Keratinocyte (primary cell): ENCODE measurements at regions not wholly inside any gene's neighbourhood (a gene's known extent, or its start where the extent isn't known, plus 50 kb on each side); places are given as distances from the start of the nearest gene placed in this dataset.
A peak's percentile ranks its signal among the peaks of the same experiment; 100 is the strongest.

ENCODE experiments used
- DNase-seq: peaks from one replicate; pipeline ENCODE4 v3.0.0-alpha.2; 2011; ENCODE audit warnings: low read depth, missing footprints, low spot score
- FAIRE-seq: peaks from 2 replicates; lab custom pipeline; 2011; peaks lifted over from hg19 to GRCh38; lab: Jason Lieb, UNC
- H2AFZ ChIP-seq: 2 replicates; pipeline ENCODE4 v1.6.0; 2012; ENCODE audit warnings: low read length, control low read depth, inconsistent platforms; ENCODE audit not compliant: control insufficient read depth
- H3K27ac ChIP-seq: 2 replicates; pipeline ENCODE4 v1.5.1; 2011; ENCODE audit warnings: low read length; ENCODE audit not compliant: control insufficient read depth, insufficient read depth
- H3K27me3 ChIP-seq: 3 replicates; pipeline ENCODE4 v1.6.0; 2011; ENCODE audit warnings: low read length; ENCODE audit not compliant: control insufficient read depth, insufficient read depth; ENCODE audit errors: extremely low read depth
- H3K36me3 ChIP-seq, 2 experiments: 2 replicates in 1 of 2; 3 replicates in 1 of 2; pipeline ENCODE4 v1.5.1; 2011; ENCODE audit warnings: low read length in 2 of 2, mild to moderate bottlenecking in 1 of 2; ENCODE audit not compliant: control insufficient read depth in 2 of 2, insufficient read depth in 2 of 2; ENCODE audit errors: extremely low read depth in 1 of 2
- H3K4me1 ChIP-seq: 3 replicates; pipeline ENCODE4 v1.5.1; 2011; ENCODE audit warnings: low read length; ENCODE audit not compliant: control insufficient read depth, insufficient read depth; ENCODE audit errors: extremely low read depth
- H3K4me2 ChIP-seq: 3 replicates; pipeline ENCODE4 v1.6.0; 2011; ENCODE audit warnings: low read depth, low read length; ENCODE audit not compliant: control insufficient read depth, insufficient read depth; ENCODE audit errors: extremely low read depth
- H3K4me3 ChIP-seq, 3 experiments: fragments of 200-600 bp in 1 of 3; sonication (generic) in 1 of 3; 2 replicates in 2 of 3; 3 replicates in 1 of 3; pipeline ENCODE4 v1.5.1; 2011 to 2016; ENCODE audit warnings: low read length in 3 of 3, mild to moderate bottlenecking in 3 of 3, control low read depth in 2 of 3, inconsistent platforms in 1 of 3, low read depth in 1 of 3, mixed read lengths in 1 of 3, mixed run types in 1 of 3, moderate library complexity in 1 of 3; ENCODE audit not compliant: control insufficient read depth in 2 of 3, insufficient read depth in 2 of 3; ENCODE audit errors: extremely low read depth in 1 of 3
- H3K79me2 ChIP-seq: 2 replicates; pipeline ENCODE4 v1.6.0; 2012; ENCODE audit warnings: low read length; ENCODE audit not compliant: control insufficient read depth, insufficient read depth
- H3K9ac ChIP-seq: 3 replicates; pipeline ENCODE4 v1.6.0; 2011; ENCODE audit warnings: low read length; ENCODE audit not compliant: control insufficient read depth, insufficient read depth; ENCODE audit errors: extremely low read depth
- H3K9me1 ChIP-seq: 3 replicates; pipeline ENCODE4 v1.6.0; 2011; ENCODE audit warnings: low read length; ENCODE audit not compliant: control insufficient read depth, insufficient read depth; ENCODE audit errors: extremely low read depth
- H3K9me3 ChIP-seq: 2 replicates; pipeline ENCODE4 v1.5.1; 2012; ENCODE audit warnings: low read depth, low read length; ENCODE audit not compliant: control insufficient read depth
- H4K20me1 ChIP-seq: 3 replicates; pipeline ENCODE4 v1.6.0; 2011; ENCODE audit warnings: low read length; ENCODE audit not compliant: control insufficient read depth, insufficient read depth; ENCODE audit errors: extremely low read depth
- EZH2 ChIP-seq: IDR thresholded peaks from one replicate; pipeline ENCODE4 v1.6.1; 2012; ENCODE audit warnings: inconsistent platforms, mild to moderate bottlenecking, low read length, moderate library complexity
- dilution Hi-C: fragments of 300-500 bp; cut with MboI; formaldehyde crosslinking; loops from one replicate; pipeline ENCODE4 v1.7.0; 2020; ENCODE audit warnings: low sequenced_read_pairs; ENCODE audit not compliant: extremely low pct_ligation_motif_present
- TF ChIP-seq, protein P1 (sequence below), 3 experiments: IDR thresholded peaks in 1 of 3; conservative IDR thresholded peaks in 1 of 3; optimal IDR thresholded peaks in 1 of 3; 2 replicates in 2 of 3; 3 replicates in 1 of 3; pipeline versions ENCODE3 to v1.5.1; 2011; ENCODE audit warnings: low read length in 3 of 3, mild to moderate bottlenecking in 3 of 3, moderate library complexity in 2 of 3, control low read depth in 1 of 3, inconsistent platforms in 1 of 3; ENCODE audit not compliant: insufficient read depth in 2 of 3; ENCODE audit errors: extremely low read depth in 1 of 3

DNA sequence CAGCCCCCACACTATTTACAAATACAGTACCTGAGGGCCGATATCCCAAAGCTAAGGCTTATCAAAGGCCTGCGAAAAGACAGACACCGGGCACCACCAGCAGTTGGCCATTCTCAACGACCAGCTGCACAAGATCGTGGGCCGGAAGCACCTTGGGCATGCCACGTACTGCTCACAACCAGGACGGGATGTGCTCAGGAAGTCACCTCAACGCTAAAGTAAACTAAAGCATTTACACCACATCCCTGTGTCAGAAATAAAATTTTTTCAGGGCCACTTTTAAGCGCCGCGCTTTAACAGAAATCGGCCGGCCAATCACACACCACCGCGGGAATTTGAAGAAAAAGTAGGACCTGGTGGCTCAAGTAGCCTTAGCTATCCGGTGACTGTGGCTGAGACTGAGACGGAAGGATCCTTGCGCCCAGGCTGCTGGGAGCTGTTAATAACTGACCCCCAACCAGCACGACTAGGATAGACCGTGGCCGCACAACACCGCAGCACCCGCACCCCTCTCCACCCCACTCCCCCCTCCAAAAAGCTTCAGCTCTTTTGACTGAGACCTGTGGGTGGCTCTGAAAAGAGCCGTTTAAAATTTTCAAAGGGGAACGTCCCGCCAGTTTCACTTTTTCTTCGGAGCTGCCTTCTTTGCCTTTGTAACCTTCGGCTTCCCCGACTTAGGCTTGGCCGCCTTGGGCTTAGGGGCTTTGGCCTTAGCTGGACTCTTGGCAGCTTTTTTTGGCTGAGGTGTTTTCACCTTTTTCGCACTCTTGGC is 131.2 kb upstream of the BTN3A2 start:
- TF ChIP-seq, protein P1, sequence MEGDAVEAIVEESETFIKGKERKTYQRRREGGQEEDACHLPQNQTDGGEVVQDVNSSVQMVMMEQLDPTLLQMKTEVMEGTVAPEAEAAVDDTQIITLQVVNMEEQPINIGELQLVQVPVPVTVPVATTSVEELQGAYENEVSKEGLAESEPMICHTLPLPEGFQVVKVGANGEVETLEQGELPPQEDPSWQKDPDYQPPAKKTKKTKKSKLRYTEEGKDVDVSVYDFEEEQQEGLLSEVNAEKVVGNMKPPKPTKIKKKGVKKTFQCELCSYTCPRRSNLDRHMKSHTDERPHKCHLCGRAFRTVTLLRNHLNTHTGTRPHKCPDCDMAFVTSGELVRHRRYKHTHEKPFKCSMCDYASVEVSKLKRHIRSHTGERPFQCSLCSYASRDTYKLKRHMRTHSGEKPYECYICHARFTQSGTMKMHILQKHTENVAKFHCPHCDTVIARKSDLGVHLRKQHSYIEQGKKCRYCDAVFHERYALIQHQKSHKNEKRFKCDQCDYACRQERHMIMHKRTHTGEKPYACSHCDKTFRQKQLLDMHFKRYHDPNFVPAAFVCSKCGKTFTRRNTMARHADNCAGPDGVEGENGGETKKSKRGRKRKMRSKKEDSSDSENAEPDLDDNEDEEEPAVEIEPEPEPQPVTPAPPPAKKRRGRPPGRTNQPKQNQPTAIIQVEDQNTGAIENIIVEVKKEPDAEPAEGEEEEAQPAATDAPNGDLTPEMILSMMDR (optimal IDR thresholded peaks at IDR 0.05 in 1 of 3, IDR thresholded peaks at IDR 0.05 in 1 of 3, conservative IDR thresholded peaks at IDR 0.05 in 1 of 3; ENCODE audit: extremely low read depth in 1 of 3, insufficient read depth in 2 of 3, low read length in 3 of 3): no peak
- TF ChIP-seq EZH2: no peak
- Histone ChIP-seq H3K9me1 (no peaks in the 10 kb centered on the region), H4K20me1 (no peaks in the 10 kb centered on the region), H3K9me3 (no peaks in the 10 kb centered on the region), H3K4me1 (peaks cover 17% of the 10 kb centered on the region), H3K9ac (peak overlapping the region; percentile 79), H2AFZ (peak overlapping the region; percentile 78), H3K4me3 (peak overlapping the region; percentile 25 to 73 (median 70)), H3K27ac (peak overlapping the region; percentile 83), H3K36me3 (no peaks in the 10 kb centered on the region), H3K79me2 (no peaks in the 10 kb centered on the region), H3K4me2 (peak overlapping the region; percentile 91), H3K27me3 (no peaks in the 10 kb centered on the region)
- no peak for FAIRE-seq
- dilution Hi-C loops: no loop called here
- DNase-seq: no peak

DNA sequence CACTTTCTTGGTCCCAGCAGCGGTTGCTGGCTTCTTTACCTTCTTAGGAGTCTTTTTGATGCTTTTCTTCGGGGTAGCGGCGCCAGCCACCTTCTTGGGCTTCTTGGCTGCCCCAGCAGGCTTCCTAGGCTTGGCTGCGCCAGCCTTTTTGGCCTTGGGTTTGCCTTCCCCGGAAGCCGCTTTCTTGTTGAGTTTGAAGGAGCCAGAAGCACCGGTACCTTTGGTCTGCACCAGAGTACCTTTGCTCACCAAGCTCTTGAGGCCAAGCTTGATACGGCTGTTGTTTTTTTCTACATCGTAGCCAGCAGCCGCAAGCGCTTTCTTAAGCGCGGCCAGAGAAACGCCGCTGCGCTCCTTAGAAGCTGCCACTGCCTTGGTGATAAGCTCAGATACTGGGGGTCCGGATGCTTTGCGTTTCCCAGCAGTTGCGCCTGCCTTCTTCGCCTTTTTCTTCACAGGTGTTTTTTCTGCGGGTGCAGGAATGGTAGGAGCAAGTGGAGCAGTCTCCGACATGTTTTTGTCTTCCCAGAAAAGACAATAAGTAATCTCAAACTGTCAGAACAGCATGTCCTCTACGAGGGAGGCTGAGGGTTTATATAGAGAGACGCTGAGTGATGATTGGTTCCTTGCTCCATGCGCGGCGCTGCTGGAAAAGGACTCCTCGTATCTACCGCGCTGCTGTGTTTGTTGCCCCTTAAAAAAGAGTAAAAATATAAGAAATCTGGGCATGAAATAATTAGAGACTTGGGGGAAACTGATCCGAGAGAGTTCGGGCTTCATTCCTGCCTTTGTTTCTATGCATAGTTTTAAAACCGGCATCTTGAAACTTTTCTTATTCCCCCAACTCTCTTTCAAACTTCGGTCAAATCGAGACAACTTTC is 130.3 kb upstream of the BTN3A2 start:
- Histone ChIP-seq H3K79me2 (no peaks in the 10 kb centered on the region), H3K4me2 (peak overlapping the region; percentile 91), H3K9me1 (no peaks in the 10 kb centered on the region), H4K20me1 (no peaks in the 10 kb centered on the region), H2AFZ (peak overlapping the region; percentile 82), H3K27me3 (no peaks in the 10 kb centered on the region), H3K4me1 (peaks cover 17% of the 10 kb centered on the region), H3K4me3 (peak overlapping the region; percentile 25 to 73 (median 70)), H3K27ac (peak overlapping the region; percentile 83), H3K9me3 (no peaks in the 10 kb centered on the region), H3K36me3 (no peaks in the 10 kb centered on the region), H3K9ac (peak overlapping the region; percentile 79)
- TF ChIP-seq, protein P1 (optimal IDR thresholded peaks at IDR 0.05 in 1 of 3, IDR thresholded peaks at IDR 0.05 in 1 of 3, conservative IDR thresholded peaks at IDR 0.05 in 1 of 3; ENCODE audit: extremely low read depth in 1 of 3, insufficient read depth in 2 of 3, low read length in 3 of 3): no peak
- TF ChIP-seq EZH2: no peak
- peak; percentile 62 for FAIRE-seq
- dilution Hi-C loops: no loop called here
- DNase-seq: no peak
